SK-N-SH (cell line): ENCODE measurements at regions not wholly inside any gene's neighbourhood (a gene's known extent, or its start where the extent isn't known, plus 50 kb on each side); places are given as distances from the start of the nearest gene placed in this dataset.

ENCODE experiments used
- CTCF ChIA-PET: fragments of 300-600, 350-600 bp; formaldehyde crosslinking; extraction: SDS; loops from one replicate; lab custom pipeline; 2021; lab: Yijun Ruan, JAX
- POLR2A ChIA-PET: fragments of 350-600 bp; sonication (Branson Sonifier 250); formaldehyde crosslinking; extraction: SDS; loops from one replicate; lab custom pipeline; 2020; ENCODE audit warnings: antibody characterized with exemption, inconsistent platforms; lab: Yijun Ruan, JAX
- DNase-seq: peaks from one replicate; pipeline ENCODE4 v3.0.0; 2012
- H2AFZ ChIP-seq: fragments of 200-600 bp; sonication (generic); 2 replicates; pipeline ENCODE4 v1.8.1; 2016; ENCODE audit warnings: antibody characterized with exemption, mild to moderate bottlenecking, low read depth
- H3F3A ChIP-seq: fragments of 200-600 bp; sonication (generic); replicated peaks from 2 replicates; pipeline ENCODE3; 2016; ENCODE audit warnings: antibody characterized with exemption, mild to moderate bottlenecking; ENCODE audit not compliant: insufficient read depth
- H3K27ac ChIP-seq, 2 experiments: fragments of 200-500 bp in 1 of 2; fragments of 200-600 bp in 1 of 2; sonication (Bioruptor generic) in 1 of 2; sonication (generic), shearing (Covaris generic) in 1 of 2; 2 replicates each; pipeline versions ENCODE4 v1.5.1 to v1.6.1; 2014 to 2016; ENCODE audit warnings: low read depth in 2 of 2, inconsistent platforms in 1 of 2, low read length in 1 of 2, mild to moderate bottlenecking in 1 of 2, mixed read lengths in 1 of 2
- H3K27me3 ChIP-seq: fragments of 200-600 bp; sonication (generic), shearing (Covaris generic); 2 replicates; pipeline ENCODE4 v1.6.1; 2016; ENCODE audit warnings: mixed run types; ENCODE audit not compliant: insufficient read depth
- H3K36me3 ChIP-seq, 2 experiments: fragments of 200-500 bp in 1 of 2; fragments of 200-600 bp in 1 of 2; sonication (Bioruptor generic) in 1 of 2; sonication (generic) in 1 of 2; replicated peaks in 1 of 2; 2 replicates each; pipeline versions ENCODE3 to v1.5.1; 2014 to 2016; ENCODE audit warnings: low read length in 1 of 2, mild to moderate bottlenecking in 1 of 2; ENCODE audit not compliant: insufficient read depth in 2 of 2, control insufficient read depth in 1 of 2
- H3K4me1 ChIP-seq, 2 experiments: fragments of 200-500 bp in 1 of 2; fragments of 200-600 bp in 1 of 2; sonication (Bioruptor generic) in 1 of 2; sonication (generic), shearing (Covaris generic) in 1 of 2; 2 replicates each; pipeline versions ENCODE4 v1.5.1 to v1.6.1; 2014 to 2016; ENCODE audit warnings: low read depth in 1 of 2, low read length in 1 of 2, mixed run types in 1 of 2; ENCODE audit not compliant: insufficient read depth in 2 of 2, control insufficient read depth in 1 of 2
- H3K4me2 ChIP-seq: fragments of 200-600 bp; sonication (generic), shearing (Covaris generic); 2 replicates; pipeline ENCODE4 v1.6.1; 2017; ENCODE audit warnings: mixed run types
- H3K4me3 ChIP-seq, 2 experiments: fragments of 200-500 bp in 1 of 2; fragments of 200-600 bp in 1 of 2; sonication (Bioruptor generic) in 1 of 2; sonication (generic), shearing (Covaris generic) in 1 of 2; 2 replicates each; pipeline versions ENCODE4 v1.5.1 to v1.8.1; 2014 to 2016; ENCODE audit warnings: low read depth in 2 of 2, inconsistent platforms in 1 of 2, low read length in 1 of 2, mild to moderate bottlenecking in 1 of 2, mixed read lengths in 1 of 2, moderate library complexity in 1 of 2
- H3K79me2 ChIP-seq: fragments of 200-600 bp; sonication (generic); 2 replicates; pipeline ENCODE4 v1.8.1; 2017; ENCODE audit warnings: mild to moderate bottlenecking; ENCODE audit not compliant: insufficient read depth
- H3K9ac ChIP-seq: fragments of 200-600 bp; sonication (generic); 2 replicates; pipeline ENCODE4 v1.6.1; 2017; ENCODE audit warnings: mixed run types
- H3K9me2 ChIP-seq: fragments of 200-600 bp; sonication (generic); 2 replicates; pipeline ENCODE4 v1.6.1; 2017; ENCODE audit warnings: mixed run types
- H3K9me3 ChIP-seq: fragments of 200-600 bp; sonication (generic); 2 replicates; pipeline ENCODE4 v1.6.1; 2017; ENCODE audit warnings: mixed run types, mild to moderate bottlenecking, moderate library complexity
- H4K20me1 ChIP-seq: fragments of 200-600 bp; sonication (generic); 2 replicates; pipeline ENCODE4 v1.6.1; 2017; ENCODE audit warnings: mild to moderate bottlenecking, mixed run types; ENCODE audit not compliant: insufficient read depth
- CHD2 ChIP-seq: fragments of 150-350 bp; IDR thresholded peaks from 2 replicates; pipeline ENCODE4 v1.6.1; 2018; ENCODE audit warnings: low read length; ENCODE audit not compliant: partially characterized antibody
- ELF1 ChIP-seq: IDR thresholded peaks from 2 replicates; pipeline ENCODE4 v1.4.0; 2012
- EP300 ChIP-seq, 2 experiments: IDR thresholded peaks; 2 replicates each; pipeline versions ENCODE4 v1.4.0 to v1.6.1; 2012; ENCODE audit warnings: borderline replicate concordance in 1 of 2, low read depth in 1 of 2, low read length in 1 of 2
- EZH2phosphoT487 ChIP-seq: fragments of 200-600 bp; sonication (generic); IDR thresholded peaks from 2 replicates; pipeline ENCODE4 v1.6.1; 2017; ENCODE audit warnings: low read depth, mixed run types, mild to moderate bottlenecking, antibody characterized with exemption, moderate library complexity, borderline replicate concordance
- FOSL2 ChIP-seq: IDR thresholded peaks from 2 replicates; pipeline ENCODE4 v1.4.0; 2012; ENCODE audit warnings: low read depth, mild to moderate bottlenecking, moderate library complexity, borderline replicate concordance
- FOXM1 ChIP-seq: IDR thresholded peaks from 2 replicates; pipeline ENCODE4 v1.4.0; 2012; ENCODE audit warnings: low read depth, mild to moderate bottlenecking
- GABPA ChIP-seq: IDR thresholded peaks from 2 replicates; pipeline ENCODE4 v1.4.0; 2012; ENCODE audit warnings: low read depth, mild to moderate bottlenecking
- JUND ChIP-seq: IDR thresholded peaks from 2 replicates; pipeline ENCODE4 v1.4.0; 2012
- MEF2A ChIP-seq: IDR thresholded peaks from 2 replicates; pipeline ENCODE4 v1.4.0; 2012; ENCODE audit warnings: low read depth, borderline replicate concordance
- NFIC ChIP-seq: IDR thresholded peaks from 2 replicates; pipeline ENCODE4 v1.4.0; 2012; ENCODE audit warnings: borderline replicate concordance
- POLR2AphosphoS5 ChIP-seq: IDR thresholded peaks from 2 replicates; pipeline ENCODE4 v1.6.1; 2012; ENCODE audit warnings: low read depth, low read length
- RAD21 ChIP-seq: IDR thresholded peaks from 2 replicates; pipeline ENCODE4 v1.6.1; 2012; ENCODE audit warnings: mild to moderate bottlenecking, low read length
- RXRA ChIP-seq: IDR thresholded peaks from 2 replicates; pipeline ENCODE4 v1.4.0; 2012; ENCODE audit warnings: low read depth, mild to moderate bottlenecking, borderline replicate concordance
- TAF1 ChIP-seq: IDR thresholded peaks from 2 replicates; pipeline ENCODE4 v1.6.1; 2012; ENCODE audit warnings: low read depth, mild to moderate bottlenecking, low read length, moderate library complexity, borderline replicate concordance
- TCF12 ChIP-seq: IDR thresholded peaks from 2 replicates; pipeline ENCODE4 v1.4.0; 2012
- YY1 ChIP-seq: IDR thresholded peaks from 2 replicates; pipeline ENCODE4 v1.4.0; 2012; ENCODE audit warnings: low read depth, mild to moderate bottlenecking
- WGBS: methylation state at CpG from one replicate; pipeline ENCODE4 v1.1.6; 2017; ENCODE audit warnings: low lambda C conversion rate; 5-methylcytosine and 5-hydroxymethylcytosine counted together
- TF ChIP-seq, protein P1 (sequence below): fragments of 150-350 bp; IDR thresholded peaks from 2 replicates; pipeline ENCODE4 v1.6.1; 2016; ENCODE audit warnings: mild to moderate bottlenecking, low read depth, low read length
- TF ChIP-seq, protein P2 (sequence below): IDR thresholded peaks from 2 replicates; pipeline ENCODE4 v1.4.0; 2012; ENCODE audit warnings: low read depth, borderline replicate concordance
- TF ChIP-seq, protein P3 (sequence below): fragments of 200-600 bp; sonication (generic); IDR thresholded peaks from 2 replicates; pipeline ENCODE4 v1.6.1; 2017; ENCODE audit warnings: antibody characterized with exemption, mild to moderate bottlenecking, moderate library complexity

DNA sequence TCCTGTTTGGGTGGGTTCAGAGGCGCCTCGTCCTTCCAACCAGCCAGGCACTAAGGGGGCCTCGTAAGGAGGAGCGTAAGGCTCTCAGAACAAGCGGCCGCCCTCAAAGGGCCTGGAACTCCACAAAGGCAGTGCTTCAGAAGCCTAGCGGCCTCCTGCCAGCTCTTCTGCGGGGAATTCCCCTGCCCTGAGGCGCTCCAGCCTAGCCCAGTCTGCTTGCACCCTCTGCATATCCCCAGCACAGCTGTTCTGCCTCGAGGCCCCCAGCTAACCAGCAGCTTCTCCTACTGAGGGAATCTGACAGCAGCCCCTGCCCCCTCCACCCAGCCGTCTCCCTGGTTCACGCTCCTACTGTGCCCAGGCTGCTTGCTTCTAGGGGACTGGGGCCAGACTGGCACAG, 265.9 kb downstream of the TFCP2L1 start (continued):
- TF ChIP-seq, protein P1, sequence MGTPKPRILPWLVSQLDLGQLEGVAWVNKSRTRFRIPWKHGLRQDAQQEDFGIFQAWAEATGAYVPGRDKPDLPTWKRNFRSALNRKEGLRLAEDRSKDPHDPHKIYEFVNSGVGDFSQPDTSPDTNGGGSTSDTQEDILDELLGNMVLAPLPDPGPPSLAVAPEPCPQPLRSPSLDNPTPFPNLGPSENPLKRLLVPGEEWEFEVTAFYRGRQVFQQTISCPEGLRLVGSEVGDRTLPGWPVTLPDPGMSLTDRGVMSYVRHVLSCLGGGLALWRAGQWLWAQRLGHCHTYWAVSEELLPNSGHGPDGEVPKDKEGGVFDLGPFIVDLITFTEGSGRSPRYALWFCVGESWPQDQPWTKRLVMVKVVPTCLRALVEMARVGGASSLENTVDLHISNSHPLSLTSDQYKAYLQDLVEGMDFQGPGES, result no peak
- TF ChIP-seq, all 33 proteins: peak for 0

DNA sequence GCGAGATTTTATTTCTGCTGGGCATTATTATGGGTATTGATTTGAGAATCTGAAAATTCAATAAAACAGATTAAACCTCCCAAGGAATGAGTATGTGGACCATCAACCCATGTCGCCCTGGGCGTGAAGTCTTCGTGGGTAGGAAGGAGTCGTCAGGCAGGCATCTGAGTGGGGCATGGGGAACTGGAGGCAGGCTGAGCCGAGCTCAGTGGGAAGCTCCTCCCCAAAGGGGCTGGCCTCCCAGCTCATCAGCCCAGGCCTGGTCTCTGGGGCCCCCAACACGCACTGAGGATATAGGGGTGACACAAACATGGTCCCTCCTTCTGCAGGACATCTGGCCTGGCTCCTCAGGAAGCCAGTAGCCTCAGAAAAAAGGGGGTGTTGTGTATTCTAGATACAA, 265.2 kb downstream of the TFCP2L1 start:
- H3K9me2 ChIP-seq, result no peaks in the 10 kb centered on the region
- H4K20me1 ChIP-seq, result no peaks in the 10 kb centered on the region
- H3K27ac ChIP-seq, result no peak overlapping the region
- H3K4me3 ChIP-seq, result no peak overlapping the region
- no peaks in the 10 kb centered on the region for H3K9me3 ChIP-seq
- H3K36me3 ChIP-seq, result no peaks in the 10 kb centered on the region
- no peaks in the 10 kb centered on the region for H3K79me2 ChIP-seq
- CTCF ChIA-PET, result interaction anchor here (0.6 kb wide), 1 partner anchor 324 kb away, joined by 4 read pairs; no protein-coding TSS in a partner anchor
- no peak for DNase-seq
- TF ChIP-seq YY1 (no peak), POLR2AphosphoS5 (no peak), TCF12 (no peak), FOXM1 (no peak), GABPA (no peak), MEF2A (no peak), EZH2phosphoT487 (no peak), TAF1 (no peak), CHD2 (no peak), RXRA (no peak), NFIC (no peak), FOSL2 (no peak), RAD21 (no peak), ELF1 (no peak), JUND (no peak), EP300 (IDR thresholded peaks at IDR 0.05; ENCODE audit: borderline replicate concordance in 1 of 2, low read depth in 1 of 2, low read length in 1 of 2) (no peak)
- TF ChIP-seq, protein P2, sequence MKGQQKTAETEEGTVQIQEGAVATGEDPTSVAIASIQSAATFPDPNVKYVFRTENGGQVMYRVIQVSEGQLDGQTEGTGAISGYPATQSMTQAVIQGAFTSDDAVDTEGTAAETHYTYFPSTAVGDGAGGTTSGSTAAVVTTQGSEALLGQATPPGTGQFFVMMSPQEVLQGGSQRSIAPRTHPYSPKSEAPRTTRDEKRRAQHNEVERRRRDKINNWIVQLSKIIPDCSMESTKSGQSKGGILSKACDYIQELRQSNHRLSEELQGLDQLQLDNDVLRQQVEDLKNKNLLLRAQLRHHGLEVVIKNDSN, result no peak
- TF ChIP-seq, protein P1, result no peak
- TF ChIP-seq, protein P3, sequence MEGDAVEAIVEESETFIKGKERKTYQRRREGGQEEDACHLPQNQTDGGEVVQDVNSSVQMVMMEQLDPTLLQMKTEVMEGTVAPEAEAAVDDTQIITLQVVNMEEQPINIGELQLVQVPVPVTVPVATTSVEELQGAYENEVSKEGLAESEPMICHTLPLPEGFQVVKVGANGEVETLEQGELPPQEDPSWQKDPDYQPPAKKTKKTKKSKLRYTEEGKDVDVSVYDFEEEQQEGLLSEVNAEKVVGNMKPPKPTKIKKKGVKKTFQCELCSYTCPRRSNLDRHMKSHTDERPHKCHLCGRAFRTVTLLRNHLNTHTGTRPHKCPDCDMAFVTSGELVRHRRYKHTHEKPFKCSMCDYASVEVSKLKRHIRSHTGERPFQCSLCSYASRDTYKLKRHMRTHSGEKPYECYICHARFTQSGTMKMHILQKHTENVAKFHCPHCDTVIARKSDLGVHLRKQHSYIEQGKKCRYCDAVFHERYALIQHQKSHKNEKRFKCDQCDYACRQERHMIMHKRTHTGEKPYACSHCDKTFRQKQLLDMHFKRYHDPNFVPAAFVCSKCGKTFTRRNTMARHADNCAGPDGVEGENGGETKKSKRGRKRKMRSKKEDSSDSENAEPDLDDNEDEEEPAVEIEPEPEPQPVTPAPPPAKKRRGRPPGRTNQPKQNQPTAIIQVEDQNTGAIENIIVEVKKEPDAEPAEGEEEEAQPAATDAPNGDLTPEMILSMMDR, result no peak
- H3K4me1 ChIP-seq, result no peaks in the 10 kb centered on the region; a peak in 1 of 4 replicates
- no peak overlapping the region for H3K9ac ChIP-seq
- no peak overlapping the region for H2AFZ ChIP-seq
- POLR2A ChIA-PET, result no interaction called here
- no peaks in the 10 kb centered on the region for H3F3A ChIP-seq
- no peaks in the 10 kb centered on the region for H3K27me3 ChIP-seq
- no peak overlapping the region for H3K4me2 ChIP-seq
- WGBS, result 77% methylated on average over 7 of the region's 7 CpGs
